ENCODE measurements at regions not wholly inside any gene's neighbourhood (a gene's known extent, or its start where the extent isn't known, plus 50 kb on each side); places are given as distances from the start of the nearest gene placed in this dataset.

DNA sequence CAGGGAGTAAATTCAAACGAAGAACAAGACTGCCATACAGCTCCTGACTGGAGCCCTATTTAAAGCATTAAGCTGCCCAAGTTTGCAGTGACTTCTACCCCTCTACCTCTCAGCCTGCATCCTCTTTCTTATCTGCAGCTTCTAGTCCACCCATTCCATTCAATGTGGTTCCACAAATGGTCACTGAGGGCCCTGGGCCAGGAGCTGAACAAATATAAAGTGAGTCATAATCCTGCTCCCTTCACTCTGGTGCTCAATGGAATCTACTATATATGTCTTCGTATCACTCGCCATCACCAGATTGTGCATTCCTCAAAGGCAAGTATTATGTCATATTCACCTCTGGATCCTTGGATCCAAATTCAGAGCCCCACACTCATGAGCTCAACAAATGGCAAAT, 398.7 kb downstream of the BRINP2 start:
- Histone ChIP-seq H3K27me3 (ENCODE audit: control insufficient read depth in 2 of 2, insufficient read depth in 2 of 2, low read length in 2 of 2) (no peaks in the 10 kb centered on the region), H3K27ac (ENCODE audit: low read depth in 2 of 2, low read length in 2 of 2) (no peak overlapping the region), H3K9me3 (ENCODE audit: control insufficient read depth in 2 of 2, low read length in 2 of 2) (peaks cover 0 to 2% of the 10 kb centered on the region in 2 donors), H3K36me3 (ENCODE audit: control insufficient read depth in 2 of 2, insufficient read depth in 2 of 2, low read length in 2 of 2) (no peaks in the 10 kb centered on the region), H3K4me3 (ENCODE audit: low read length in 2 of 2) (no peak overlapping the region), H3K9ac (ENCODE audit: low read depth in 1 of 2, low read length in 2 of 2) (no peak overlapping the region), H3K4me1 (ENCODE audit: control insufficient read depth in 2 of 2, insufficient read depth in 2 of 2, low read length in 2 of 2) (peaks cover 3 to 14% of the 10 kb centered on the region in 2 donors)

- Histone ChIP-seq H3K27ac (ENCODE audit: low read depth in 2 of 2, low read length in 2 of 2) (no peak overlapping the region), H3K4me3 (ENCODE audit: low read length in 2 of 2) (no peak overlapping the region), H3K27me3 (ENCODE audit: control insufficient read depth in 2 of 2, insufficient read depth in 2 of 2, low read length in 2 of 2) (no peaks in the 10 kb centered on the region), H3K36me3 (ENCODE audit: control insufficient read depth in 2 of 2, insufficient read depth in 2 of 2, low read length in 2 of 2) (no peaks in the 10 kb centered on the region), H3K4me1 (ENCODE audit: control insufficient read depth in 2 of 2, insufficient read depth in 2 of 2, low read length in 2 of 2) (peaks cover 3 to 14% of the 10 kb centered on the region in 2 donors), H3K9me3 (ENCODE audit: control insufficient read depth in 2 of 2, low read length in 2 of 2) (peaks cover 0 to 2% of the 10 kb centered on the region in 2 donors), H3K9ac (ENCODE audit: low read depth in 1 of 2, low read length in 2 of 2) (no peak overlapping the region)
These were observed 397.9 kb downstream of the BRINP2 start for GRCh38 chr1:177568622-177569021.

- Histone ChIP-seq H3K9ac (ENCODE audit: low read depth in 1 of 2, low read length in 2 of 2) (no peak overlapping the region), H3K27me3 (ENCODE audit: control insufficient read depth in 2 of 2, insufficient read depth in 2 of 2, low read length in 2 of 2) (no peaks in the 10 kb centered on the region), H3K4me3 (ENCODE audit: low read length in 2 of 2) (no peak overlapping the region), H3K36me3 (ENCODE audit: control insufficient read depth in 2 of 2, insufficient read depth in 2 of 2, low read length in 2 of 2) (no peaks in the 10 kb centered on the region), H3K9me3 (ENCODE audit: control insufficient read depth in 2 of 2, low read length in 2 of 2) (peaks cover 0 to 2% of the 10 kb centered on the region in 2 donors), H3K4me1 (ENCODE audit: control insufficient read depth in 2 of 2, insufficient read depth in 2 of 2, low read length in 2 of 2) (peaks cover 3 to 14% of the 10 kb centered on the region in 2 donors), H3K27ac (ENCODE audit: low read depth in 2 of 2, low read length in 2 of 2) (no peak overlapping the region)
These were observed 396.6 kb downstream of the BRINP2 start for GRCh38 chr1:177567393-177567792.

DNA sequence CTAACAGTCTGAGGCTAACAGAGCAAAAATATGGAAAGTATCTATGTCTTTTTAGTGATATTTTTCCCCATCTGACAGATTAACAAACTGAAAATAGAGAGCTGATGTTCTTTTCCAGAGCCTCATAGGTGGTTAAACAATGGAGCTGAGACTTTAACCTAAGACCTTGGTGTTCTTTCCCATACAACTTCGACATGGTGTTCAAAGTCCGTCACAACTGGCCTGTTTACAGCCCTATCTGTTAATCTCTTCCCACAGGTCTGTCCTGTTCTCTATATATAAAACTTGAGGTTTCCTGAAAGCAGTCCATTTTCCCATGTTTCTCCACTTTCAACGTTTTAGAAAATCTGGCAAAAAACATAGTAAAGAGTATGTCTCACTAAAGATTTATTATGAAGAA, 395.7 kb downstream of the BRINP2 start:
- peak overlapping the region in 1 of 2 donors; percentile 26 for H3K27ac ChIP-seq (ENCODE audit: low read depth in 2 of 2, low read length in 2 of 2)
- H3K4me1 ChIP-seq (ENCODE audit: control insufficient read depth in 2 of 2, insufficient read depth in 2 of 2, low read length in 2 of 2), result peaks cover 3 to 11% of the 10 kb centered on the region in 2 donors

GRCh38 chr1:177561436-177561835, 390.7 kb downstream of the BRINP2 start:
- Histone ChIP-seq H3K4me1 (ENCODE audit: control insufficient read depth in 2 of 2, insufficient read depth in 2 of 2, low read length in 2 of 2) (peaks cover 0 to 4% of the 10 kb centered on the region in 2 donors), H3K27ac (ENCODE audit: low read depth in 2 of 2, low read length in 2 of 2) (no peak overlapping the region), H3K27me3 (ENCODE audit: control insufficient read depth in 2 of 2, insufficient read depth in 2 of 2, low read length in 2 of 2) (no peaks in the 10 kb centered on the region), H3K36me3 (ENCODE audit: control insufficient read depth in 2 of 2, insufficient read depth in 2 of 2, low read length in 2 of 2) (no peaks in the 10 kb centered on the region), H3K9me3 (ENCODE audit: control insufficient read depth in 2 of 2, low read length in 2 of 2) (peaks cover 0 to under 1% of the 10 kb centered on the region in 2 donors), H3K9ac (ENCODE audit: low read depth in 1 of 2, low read length in 2 of 2) (no peak overlapping the region), H3K4me3 (ENCODE audit: low read length in 2 of 2) (no peak overlapping the region)

More for the DNA sequence above, 395.7 kb downstream of the BRINP2 start:
- Histone ChIP-seq H3K9me3 (ENCODE audit: control insufficient read depth in 2 of 2, low read length in 2 of 2) (peaks cover 0 to 2% of the 10 kb centered on the region in 2 donors), H3K27me3 (ENCODE audit: control insufficient read depth in 2 of 2, insufficient read depth in 2 of 2, low read length in 2 of 2) (no peaks in the 10 kb centered on the region), H3K9ac (ENCODE audit: low read depth in 1 of 2, low read length in 2 of 2) (no peak overlapping the region), H3K36me3 (ENCODE audit: control insufficient read depth in 2 of 2, insufficient read depth in 2 of 2, low read length in 2 of 2) (no peaks in the 10 kb centered on the region), H3K4me3 (ENCODE audit: low read length in 2 of 2) (no peak overlapping the region)

- Histone ChIP-seq H3K9me3 (ENCODE audit: control insufficient read depth in 2 of 2, low read length in 2 of 2) (peaks cover 0 to 2% of the 10 kb centered on the region in 2 donors), H3K4me3 (ENCODE audit: low read length in 2 of 2) (no peak overlapping the region), H3K4me1 (ENCODE audit: control insufficient read depth in 2 of 2, insufficient read depth in 2 of 2, low read length in 2 of 2) (no peaks in the 10 kb centered on the region), H3K36me3 (ENCODE audit: control insufficient read depth in 2 of 2, insufficient read depth in 2 of 2, low read length in 2 of 2) (no peaks in the 10 kb centered on the region), H3K9ac (ENCODE audit: low read depth in 1 of 2, low read length in 2 of 2) (no peak overlapping the region), H3K27ac (ENCODE audit: low read depth in 2 of 2, low read length in 2 of 2) (no peak overlapping the region), H3K27me3 (ENCODE audit: control insufficient read depth in 2 of 2, insufficient read depth in 2 of 2, low read length in 2 of 2) (no peaks in the 10 kb centered on the region)
These were observed 387.6 kb downstream of the BRINP2 start for GRCh38 chr1:177558372-177558771.

- H3K27me3 ChIP-seq (ENCODE audit: control insufficient read depth in 2 of 2, insufficient read depth in 2 of 2, low read length in 2 of 2), result no peaks in the 10 kb centered on the region
- H3K9ac ChIP-seq (ENCODE audit: low read depth in 1 of 2, low read length in 2 of 2), result no peak overlapping the region
- no peak overlapping the region for H3K27ac ChIP-seq (ENCODE audit: low read depth in 2 of 2, low read length in 2 of 2)
- H3K4me3 ChIP-seq (ENCODE audit: low read length in 2 of 2), result no peak overlapping the region
- no peaks in the 10 kb centered on the region for H3K4me1 ChIP-seq (ENCODE audit: control insufficient read depth in 2 of 2, insufficient read depth in 2 of 2, low read length in 2 of 2)
- no peaks in the 10 kb centered on the region for H3K36me3 ChIP-seq (ENCODE audit: control insufficient read depth in 2 of 2, insufficient read depth in 2 of 2, low read length in 2 of 2)
- H3K9me3 ChIP-seq (ENCODE audit: control insufficient read depth in 2 of 2, low read length in 2 of 2), result peaks cover 0 to 2% of the 10 kb centered on the region in 2 donors
These were observed 385.4 kb downstream of the BRINP2 start for GRCh38 chr1:177556163-177556562.

- Histone ChIP-seq H3K9ac (ENCODE audit: low read depth in 1 of 2, low read length in 2 of 2) (no peak overlapping the region), H3K36me3 (ENCODE audit: control insufficient read depth in 2 of 2, insufficient read depth in 2 of 2, low read length in 2 of 2) (no peaks in the 10 kb centered on the region), H3K27me3 (ENCODE audit: control insufficient read depth in 2 of 2, insufficient read depth in 2 of 2, low read length in 2 of 2) (no peaks in the 10 kb centered on the region), H3K9me3 (ENCODE audit: control insufficient read depth in 2 of 2, low read length in 2 of 2) (no peaks in the 10 kb centered on the region), H3K4me3 (ENCODE audit: low read length in 2 of 2) (no peak overlapping the region), H3K27ac (ENCODE audit: low read depth in 2 of 2, low read length in 2 of 2) (no peak overlapping the region), H3K4me1 (ENCODE audit: control insufficient read depth in 2 of 2, insufficient read depth in 2 of 2, low read length in 2 of 2) (no peaks in the 10 kb centered on the region)
These were observed 376.4 kb downstream of the BRINP2 start for GRCh38 chr1:177547200-177547599.

- H3K9ac ChIP-seq (ENCODE audit: low read depth in 1 of 2, low read length in 2 of 2), result no peak overlapping the region
- no peaks in the 10 kb centered on the region for H3K36me3 ChIP-seq (ENCODE audit: control insufficient read depth in 2 of 2, insufficient read depth in 2 of 2, low read length in 2 of 2)
- no peaks in the 10 kb centered on the region for H3K9me3 ChIP-seq (ENCODE audit: control insufficient read depth in 2 of 2, low read length in 2 of 2)
- H3K27ac ChIP-seq (ENCODE audit: low read depth in 2 of 2, low read length in 2 of 2), result no peak overlapping the region
- no peaks in the 10 kb centered on the region for H3K4me1 ChIP-seq (ENCODE audit: control insufficient read depth in 2 of 2, insufficient read depth in 2 of 2, low read length in 2 of 2)
- no peaks in the 10 kb centered on the region for H3K27me3 ChIP-seq (ENCODE audit: control insufficient read depth in 2 of 2, insufficient read depth in 2 of 2, low read length in 2 of 2)
- no peak overlapping the region for H3K4me3 ChIP-seq (ENCODE audit: low read length in 2 of 2)
These were observed 375.6 kb downstream of the BRINP2 start for GRCh38 chr1:177546346-177546745.

DNA sequence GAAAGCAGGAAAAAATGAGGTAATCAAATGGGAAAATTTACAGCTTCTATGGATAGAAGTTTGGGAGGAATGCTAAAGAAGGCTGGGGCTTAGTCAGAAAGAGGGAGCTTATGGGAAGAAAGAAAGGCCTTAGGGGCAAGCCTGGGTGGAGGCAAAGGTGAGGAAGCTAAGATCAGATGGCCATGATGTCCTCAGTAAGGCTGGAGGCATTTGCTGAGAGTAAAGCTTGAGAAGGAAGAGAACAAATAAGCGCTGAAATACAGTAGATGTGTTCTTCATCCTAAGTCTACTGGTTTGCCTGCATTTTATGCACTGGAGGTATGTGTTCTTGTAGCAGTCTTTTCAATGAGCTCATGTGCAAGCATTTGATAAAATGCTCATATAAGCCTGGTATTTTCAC, 355.4 kb downstream of the BRINP2 start:
- Histone ChIP-seq H3K36me3 (ENCODE audit: control insufficient read depth in 2 of 2, insufficient read depth in 2 of 2, low read length in 2 of 2) (no peaks in the 10 kb centered on the region), H3K4me1 (ENCODE audit: control insufficient read depth in 2 of 2, insufficient read depth in 2 of 2, low read length in 2 of 2) (no peaks in the 10 kb centered on the region)

DNA sequence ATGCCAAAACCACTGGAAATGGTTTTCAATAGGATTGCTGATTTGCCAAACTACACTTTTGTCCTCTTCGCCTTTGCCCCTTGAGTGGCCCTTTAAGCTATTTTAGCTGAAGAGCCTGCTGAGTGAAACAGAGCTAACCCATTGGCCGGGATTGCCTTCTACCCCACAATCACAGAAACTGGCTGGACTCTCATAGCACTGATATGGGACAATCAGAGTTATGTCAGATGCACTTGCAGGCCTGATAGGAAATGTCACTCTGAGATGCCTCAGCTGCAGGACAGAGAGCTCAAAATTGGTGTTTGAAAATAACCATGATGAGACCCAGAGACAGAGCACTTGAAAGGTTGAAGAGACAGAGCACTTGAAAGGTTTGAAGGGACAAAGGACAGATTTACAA, 354.4 kb downstream of the BRINP2 start:
- H3K9ac ChIP-seq (ENCODE audit: low read depth in 1 of 2, low read length in 2 of 2), result no peak overlapping the region
- no peaks in the 10 kb centered on the region for H3K4me1 ChIP-seq (ENCODE audit: control insufficient read depth in 2 of 2, insufficient read depth in 2 of 2, low read length in 2 of 2)
- no peaks in the 10 kb centered on the region for H3K36me3 ChIP-seq (ENCODE audit: control insufficient read depth in 2 of 2, insufficient read depth in 2 of 2, low read length in 2 of 2)
- H3K9me3 ChIP-seq (ENCODE audit: control insufficient read depth in 2 of 2, low read length in 2 of 2), result no peaks in the 10 kb centered on the region
- no peak overlapping the region for H3K27ac ChIP-seq (ENCODE audit: low read depth in 2 of 2, low read length in 2 of 2)
- H3K27me3 ChIP-seq (ENCODE audit: control insufficient read depth in 2 of 2, insufficient read depth in 2 of 2, low read length in 2 of 2), result peaks cover 0 to 2% of the 10 kb centered on the region in 2 donors
- no peak overlapping the region for H3K4me3 ChIP-seq (ENCODE audit: low read length in 2 of 2)

More for the DNA sequence above, 355.4 kb downstream of the BRINP2 start:
- H3K4me3 ChIP-seq (ENCODE audit: low read length in 2 of 2), result no peak overlapping the region
- H3K27me3 ChIP-seq (ENCODE audit: control insufficient read depth in 2 of 2, insufficient read depth in 2 of 2, low read length in 2 of 2), result peaks cover 0 to 2% of the 10 kb centered on the region in 2 donors
- no peaks in the 10 kb centered on the region for H3K9me3 ChIP-seq (ENCODE audit: control insufficient read depth in 2 of 2, low read length in 2 of 2)
- H3K27ac ChIP-seq (ENCODE audit: low read depth in 2 of 2, low read length in 2 of 2), result no peak overlapping the region
- H3K9ac ChIP-seq (ENCODE audit: low read depth in 1 of 2, low read length in 2 of 2), result no peak overlapping the region

Data from mucosa of rectum (tissue), 2 donors.